SU-DHL-6 (cell line): ENCODE measurements at regions not wholly inside any gene's neighbourhood (a gene's known extent, or its start where the extent isn't known, plus 50 kb on each side); places are given as distances from the start of the nearest gene placed in this dataset.
"Not testable (repeated sequence)": the region's sequence is repeated elsewhere in the genome, so short reads cannot be mapped to it uniquely, and the experiment has no call there.

Source experiments
- H2AFZ ChIP-seq: fragments of 200-600 bp; sonication (generic); 2 replicates; pipeline ENCODE4 v1.6.1; 2014; ENCODE audit warnings: low read depth, mild to moderate bottlenecking, moderate library complexity, mixed read lengths, antibody characterized with exemption, low read length; ENCODE audit not compliant: severe bottlenecking
- H3F3A ChIP-seq: fragments of 200-600 bp; shearing (Covaris generic); 2 replicates; pipeline ENCODE4 v1.6.0; 2016; ENCODE audit warnings: antibody characterized with exemption, mild to moderate bottlenecking; ENCODE audit not compliant: insufficient read depth
- H3K27ac ChIP-seq: fragments of 200-600 bp; sonication (generic); 2 replicates; pipeline ENCODE4 v1.5.1; 2016; ENCODE audit warnings: low read depth, mild to moderate bottlenecking, low read length, moderate library complexity, mixed read lengths
- H3K27me3 ChIP-seq: fragments of 200-600 bp; sonication (generic), shearing (Covaris generic); 2 replicates; pipeline ENCODE4 v1.6.0; 2014; ENCODE audit warnings: mild to moderate bottlenecking, low read length
- H3K36me3 ChIP-seq: fragments of 200-600 bp; sonication (generic); 2 replicates; pipeline ENCODE4 v1.6.1; 2014; ENCODE audit warnings: mild to moderate bottlenecking, low read length, mixed read lengths
- H3K4me2 ChIP-seq: fragments of 300-600, 200-600 bp; shearing (Covaris generic), sonication (generic); 2 replicates; pipeline ENCODE4 v1.6.0; 2014; ENCODE audit warnings: low read length, low read depth, mild to moderate bottlenecking; ENCODE audit not compliant: poor library complexity, severe bottlenecking
- H3K4me3 ChIP-seq: fragments of 200-600 bp; sonication (generic); 2 replicates; pipeline ENCODE4 v1.5.1; 2014; ENCODE audit warnings: antibody characterized with exemption, low read length, mild to moderate bottlenecking, mixed read lengths; ENCODE audit not compliant: insufficient read depth, poor library complexity, severe bottlenecking
- H3K79me2 ChIP-seq: fragments of 200-600 bp; sonication (generic); 2 replicates; pipeline ENCODE4 v1.6.1; 2014; ENCODE audit warnings: mild to moderate bottlenecking, low read length, moderate library complexity; ENCODE audit not compliant: insufficient read depth
- H3K9ac ChIP-seq: fragments of 200-600 bp; sonication (generic); 2 replicates; pipeline ENCODE4 v1.7.0; 2014; ENCODE audit warnings: mild to moderate bottlenecking, low read length
- H3K9me2 ChIP-seq: fragments of 200-600 bp; sonication (generic); replicated peaks from 2 replicates; pipeline ENCODE4 v1.6.1; 2014; ENCODE audit warnings: low read length; ENCODE audit not compliant: insufficient read depth
- H3K9me3 ChIP-seq: fragments of 200-600 bp; sonication (generic); 2 replicates; pipeline ENCODE4 v1.6.1; 2014; ENCODE audit warnings: low read length, mixed read lengths; ENCODE audit not compliant: insufficient read depth
- H4K20me1 ChIP-seq: fragments of 200-600 bp; sonication (generic); 2 replicates; pipeline ENCODE4 v1.6.1; 2014; ENCODE audit warnings: low read depth, mild to moderate bottlenecking, antibody characterized with exemption, low read length, moderate library complexity, mixed read lengths
- CTCF ChIP-seq: fragments of 200-600 bp; sonication (generic); IDR thresholded peaks from one replicate; pipeline ENCODE4 v1.5.1; 2017; ENCODE audit warnings: antibody characterized with exemption, mild to moderate bottlenecking, low read length, moderate library complexity; ENCODE audit not compliant: insufficient read depth, poor library complexity, severe bottlenecking
- EZH2phosphoT487 ChIP-seq: fragments of 200-600 bp; sonication (generic), shearing (Covaris generic); conservative IDR thresholded peaks from 2 replicates; pipeline ENCODE4 v1.6.1; 2018; ENCODE audit warnings: mild to moderate bottlenecking, antibody characterized with exemption, low read length, moderate library complexity, mixed read lengths

- no peak overlapping the region for H3K27ac ChIP-seq
- H3F3A ChIP-seq, result no peaks in the 10 kb centered on the region
- H3K9me3 ChIP-seq, result no peaks in the 10 kb centered on the region
- H3K9ac ChIP-seq, result no peak overlapping the region
- no peak overlapping the region for H2AFZ ChIP-seq
- H3K79me2 ChIP-seq, result no peaks in the 10 kb centered on the region
- no peaks in the 10 kb centered on the region for H3K27me3 ChIP-seq
- H4K20me1 ChIP-seq, result no peaks in the 10 kb centered on the region
- H3K36me3 ChIP-seq, result no peaks in the 10 kb centered on the region
- H3K9me2 ChIP-seq, result no peaks in the 10 kb centered on the region
- H3K4me2 ChIP-seq, result no peak overlapping the region
- no peak overlapping the region for H3K4me3 ChIP-seq
- TF ChIP-seq EZH2phosphoT487, result no peak
These were observed 220.1 kb downstream of the PYDC2 start for GRCh38 chr3:191680989-191681597.

GRCh38 chr3:191682961-191683360, 222.0 kb downstream of the PYDC2 start:
- Histone ChIP-seq H3K9me2 (no peaks in the 10 kb centered on the region), H4K20me1 (no peaks in the 10 kb centered on the region), H2AFZ (no peak overlapping the region), H3K27ac (no peak overlapping the region), H3K79me2 (no peaks in the 10 kb centered on the region), H3K36me3 (no peaks in the 10 kb centered on the region), H3K4me2 (no peak overlapping the region), H3K9me3 (no peaks in the 10 kb centered on the region), H3F3A (no peaks in the 10 kb centered on the region), H3K4me3 (no peak overlapping the region), H3K9ac (no peak overlapping the region), H3K27me3 (no peaks in the 10 kb centered on the region)
- no peak for TF ChIP-seq EZH2phosphoT487
- TF ChIP-seq CTCF, result no peak

- no peaks in the 10 kb centered on the region for H3K79me2 ChIP-seq
- no peaks in the 10 kb centered on the region for H4K20me1 ChIP-seq
- no peak for TF ChIP-seq CTCF
- TF ChIP-seq EZH2phosphoT487, result no peak
These were observed 225.7 kb downstream of the PYDC2 start for GRCh38 chr3:191686626-191687025.

GRCh38 chr3:191688756-191689433, 227.9 kb downstream of the PYDC2 start:
- Histone ChIP-seq H3K27me3 (no peaks in the 10 kb centered on the region), H3K4me3 (no peak overlapping the region), H3F3A (no peaks in the 10 kb centered on the region), H2AFZ (no peak overlapping the region), H3K36me3 (no peaks in the 10 kb centered on the region), H3K79me2 (no peaks in the 10 kb centered on the region), H3K4me2 (no peak overlapping the region), H3K9ac (no peak overlapping the region), H3K9me2 (no peaks in the 10 kb centered on the region), H4K20me1 (no peaks in the 10 kb centered on the region), H3K9me3 (no peaks in the 10 kb centered on the region), H3K27ac (no peak overlapping the region)
- TF ChIP-seq CTCF (no peak), EZH2phosphoT487 (no peak)

More at GRCh38 chr3:191686626-191687025, 225.7 kb downstream of the PYDC2 start:
- H3K9me3 ChIP-seq, result no peaks in the 10 kb centered on the region
- H3K9me2 ChIP-seq, result no peaks in the 10 kb centered on the region
- H3K27me3 ChIP-seq, result no peaks in the 10 kb centered on the region
- H3F3A ChIP-seq, result no peaks in the 10 kb centered on the region
- no peak overlapping the region for H3K4me2 ChIP-seq
- H3K4me3 ChIP-seq, result no peak overlapping the region
- no peak overlapping the region for H2AFZ ChIP-seq
- no peaks in the 10 kb centered on the region for H3K36me3 ChIP-seq
- no peak overlapping the region for H3K9ac ChIP-seq
- no peak overlapping the region for H3K27ac ChIP-seq

GRCh38 chr3:191691184-191691583, 230.2 kb downstream of the PYDC2 start:
- not testable (repeated sequence) for H3K27me3 ChIP-seq, H3K9me3 ChIP-seq, H4K20me1 ChIP-seq, H3K4me3 ChIP-seq, H3K9ac ChIP-seq, H3F3A ChIP-seq, H3K36me3 ChIP-seq, H3K27ac ChIP-seq, H3K4me2 ChIP-seq, H3K9me2 ChIP-seq, H2AFZ ChIP-seq, H3K79me2 ChIP-seq
